NCI-H2081 treated with DMSO at 0.1 percent for 48 hours (cell line): ENCODE measurements at regions not wholly inside any gene's neighbourhood (a gene's known extent, or its start where the extent isn't known, plus 50 kb on each side); places are given as distances from the start of the nearest gene placed in this dataset.
"Not testable (repeated sequence)": the region's sequence is repeated elsewhere in the genome, so short reads cannot be mapped to it uniquely, and the experiment has no call there.

Experiments used
- DNase-seq: peaks from one replicate; lab custom pipeline; 2025; lab: John Stamatoyannopoulos, UW

- DNase-seq: no peak
Measured at GRCh38 chr2:40690525-40690924, 238.6 kb upstream of the SLC8A1 start.

- DNase-seq: no peak
Measured at GRCh38 chr2:40700231-40700954, 248.5 kb upstream of the SLC8A1 start.

- not testable (repeated sequence) for DNase-seq
Measured at GRCh38 chr2:40712197-40712894, 260.5 kb upstream of the SLC8A1 start.

- no peak for DNase-seq
Measured at GRCh38 chr2:40716879-40717278, 265.0 kb upstream of the SLC8A1 start.

GRCh38 chr2:40719414-40719813, 267.5 kb upstream of the SLC8A1 start:
- DNase-seq: no peak

GRCh38 chr2:40721595-40721994, 269.7 kb upstream of the SLC8A1 start:
- DNase-seq: no peak

GRCh38 chr2:40723194-40723593, 271.3 kb upstream of the SLC8A1 start:
- DNase-seq: no peak

- DNase-seq: no peak
Measured at GRCh38 chr2:40725040-40725439, 273.1 kb upstream of the SLC8A1 start.

- DNase-seq: no peak
Measured at GRCh38 chr2:40725950-40726349, 274.1 kb upstream of the SLC8A1 start.

GRCh38 chr2:40734797-40735196, 282.9 kb upstream of the SLC8A1 start:
- no peak for DNase-seq

GRCh38 chr2:40737180-40737579, 285.3 kb upstream of the SLC8A1 start:
- no peak for DNase-seq

GRCh38 chr2:40740419-40740818, 288.5 kb upstream of the SLC8A1 start:
- no peak for DNase-seq

- no peak for DNase-seq
Measured at GRCh38 chr2:40741532-40741931, 289.6 kb upstream of the SLC8A1 start.

- DNase-seq: no peak
Measured at GRCh38 chr2:40746191-40746590, 294.3 kb upstream of the SLC8A1 start.

- no peak for DNase-seq
Measured at GRCh38 chr2:40751981-40752380, 300.1 kb upstream of the SLC8A1 start.

- no peak for DNase-seq
Measured at GRCh38 chr2:40752796-40753195, 300.9 kb upstream of the SLC8A1 start.

GRCh38 chr2:40754912-40755311, 303.0 kb upstream of the SLC8A1 start:
- no peak for DNase-seq

- no peak for DNase-seq
Measured at GRCh38 chr2:40758401-40759155, 306.7 kb upstream of the SLC8A1 start.

- no peak for DNase-seq
Measured at GRCh38 chr2:40760071-40760666, 308.3 kb upstream of the SLC8A1 start.

GRCh38 chr2:40773291-40773690, 321.4 kb upstream of the SLC8A1 start:
- DNase-seq: no peak

GRCh38 chr2:40783704-40784103, 331.8 kb upstream of the SLC8A1 start:
- DNase-seq: no peak

GRCh38 chr2:40786636-40787035, 334.7 kb upstream of the SLC8A1 start:
- no peak for DNase-seq

- no peak for DNase-seq
Measured at GRCh38 chr2:40797120-40797519, 345.2 kb upstream of the SLC8A1 start.
